ENCODE measurements at regions not wholly inside any gene's neighbourhood (a gene's known extent, or its start where the extent isn't known, plus 50 kb on each side); places are given as distances from the start of the nearest gene placed in this dataset.
A peak's percentile ranks its signal among the peaks of the same experiment; 100 is the strongest.

GRCh38 chr6:157763129-157763903 is 59.7 kb upstream of the SNX9 start:
- peak overlapping the region; percentile 24 to 51 for H3K4me3 ChIP-seq (ENCODE audit: low read length in 2 of 2)
- peaks cover 38 to 45% of the 10 kb centered on the region in 2 donors for H3K4me1 ChIP-seq (ENCODE audit: control insufficient read depth in 2 of 2, insufficient read depth in 2 of 2, low read length in 2 of 2)
- peak overlapping the region; percentile 84 to 87 for H3K27ac ChIP-seq (ENCODE audit: low read depth in 2 of 2, low read length in 2 of 2)
- peak overlapping the region; percentile 34 to 66 for H3K9ac ChIP-seq (ENCODE audit: low read depth in 1 of 2, low read length in 2 of 2)
- peaks cover 0 to 5% of the 10 kb centered on the region in 2 donors for H3K27me3 ChIP-seq (ENCODE audit: control insufficient read depth in 2 of 2, insufficient read depth in 2 of 2, low read length in 2 of 2)
- no peaks in the 10 kb centered on the region for H3K36me3 ChIP-seq (ENCODE audit: control insufficient read depth in 2 of 2, insufficient read depth in 2 of 2, low read length in 2 of 2)
- no peaks in the 10 kb centered on the region for H3K9me3 ChIP-seq (ENCODE audit: control insufficient read depth in 2 of 2, low read length in 2 of 2)

DNA sequence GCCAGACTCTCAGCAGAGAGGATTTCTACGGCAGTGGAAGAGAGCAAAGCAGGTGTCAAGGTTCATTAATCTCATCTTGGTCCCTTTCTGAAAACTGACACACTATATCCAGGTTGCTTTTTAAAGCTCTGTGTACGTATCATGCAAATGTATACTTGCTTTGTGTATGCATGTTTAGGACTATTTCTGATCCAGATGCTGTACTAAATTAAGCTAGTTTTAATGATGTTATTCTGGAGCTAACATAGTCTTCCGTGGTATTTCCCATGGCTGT is 59.2 kb upstream of the SNX9 start:
- Histone ChIP-seq H3K27me3 (ENCODE audit: control insufficient read depth in 2 of 2, insufficient read depth in 2 of 2, low read length in 2 of 2) (peaks cover 0 to 2% of the 10 kb centered on the region in 2 donors), H3K36me3 (ENCODE audit: control insufficient read depth in 2 of 2, insufficient read depth in 2 of 2, low read length in 2 of 2) (no peaks in the 10 kb centered on the region), H3K27ac (ENCODE audit: low read depth in 2 of 2, low read length in 2 of 2) (peak overlapping the region; percentile 84 to 87), H3K4me3 (ENCODE audit: low read length in 2 of 2) (peak overlapping the region; percentile 24 to 51), H3K9ac (ENCODE audit: low read depth in 1 of 2, low read length in 2 of 2) (peak overlapping the region; percentile 20 to 60), H3K9me3 (ENCODE audit: control insufficient read depth in 2 of 2, low read length in 2 of 2) (no peaks in the 10 kb centered on the region), H3K4me1 (ENCODE audit: control insufficient read depth in 2 of 2, insufficient read depth in 2 of 2, low read length in 2 of 2) (peaks cover 38 to 45% of the 10 kb centered on the region in 2 donors)

GRCh38 chr6:157764178-157765068 is 58.6 kb upstream of the SNX9 start:
- peak overlapping the region; percentile 84 to 87 for H3K27ac ChIP-seq (ENCODE audit: low read depth in 2 of 2, low read length in 2 of 2)
- peak overlapping the region; percentile 20 to 60 for H3K9ac ChIP-seq (ENCODE audit: low read depth in 1 of 2, low read length in 2 of 2)
- peaks cover 0 to 2% of the 10 kb centered on the region in 2 donors for H3K27me3 ChIP-seq (ENCODE audit: control insufficient read depth in 2 of 2, insufficient read depth in 2 of 2, low read length in 2 of 2)
- no peaks in the 10 kb centered on the region for H3K36me3 ChIP-seq (ENCODE audit: control insufficient read depth in 2 of 2, insufficient read depth in 2 of 2, low read length in 2 of 2)
- peaks cover 38 to 45% of the 10 kb centered on the region in 2 donors for H3K4me1 ChIP-seq (ENCODE audit: control insufficient read depth in 2 of 2, insufficient read depth in 2 of 2, low read length in 2 of 2)
- H3K4me3 ChIP-seq (ENCODE audit: low read length in 2 of 2) = peak overlapping the region; percentile 24 to 51
- no peaks in the 10 kb centered on the region for H3K9me3 ChIP-seq (ENCODE audit: control insufficient read depth in 2 of 2, low read length in 2 of 2)

- H3K9ac ChIP-seq (ENCODE audit: low read depth in 1 of 2, low read length in 2 of 2) = no peak overlapping the region
- no peaks in the 10 kb centered on the region for H3K9me3 ChIP-seq (ENCODE audit: control insufficient read depth in 2 of 2, low read length in 2 of 2)
- H3K4me3 ChIP-seq (ENCODE audit: low read length in 2 of 2) = no peak overlapping the region
- H3K27ac ChIP-seq (ENCODE audit: low read depth in 2 of 2, low read length in 2 of 2) = peak overlapping the region in 1 of 2 donors; percentile 60
- no peaks in the 10 kb centered on the region for H3K36me3 ChIP-seq (ENCODE audit: control insufficient read depth in 2 of 2, insufficient read depth in 2 of 2, low read length in 2 of 2)
- H3K4me1 ChIP-seq (ENCODE audit: control insufficient read depth in 2 of 2, insufficient read depth in 2 of 2, low read length in 2 of 2) = peaks cover 26 to 29% of the 10 kb centered on the region in 2 donors
- no peaks in the 10 kb centered on the region for H3K27me3 ChIP-seq (ENCODE audit: control insufficient read depth in 2 of 2, insufficient read depth in 2 of 2, low read length in 2 of 2)
These were observed 55.9 kb upstream of the SNX9 start for GRCh38 chr6:157766901-157767774.

DNA sequence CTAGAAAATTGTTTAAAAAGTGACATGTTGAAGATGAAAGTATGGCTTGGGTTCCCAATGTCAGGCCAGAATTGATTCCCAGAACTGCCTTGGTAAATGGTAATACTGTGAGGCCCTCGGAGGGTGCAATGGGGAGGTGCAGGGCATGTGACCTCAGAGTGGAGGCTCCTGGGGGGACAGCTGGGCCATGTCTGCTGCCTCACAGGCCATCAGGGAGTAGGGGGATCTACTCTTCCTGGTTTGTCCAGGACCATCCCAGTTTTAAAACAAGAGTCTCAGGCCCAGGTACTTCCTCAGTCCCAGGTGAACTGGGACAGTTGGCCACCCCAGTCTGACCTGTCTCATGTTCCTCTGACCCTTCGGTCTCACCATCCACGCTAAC is 55.3 kb upstream of the SNX9 start:
- no peak overlapping the region for H3K9ac ChIP-seq (ENCODE audit: low read depth in 1 of 2, low read length in 2 of 2)
- H3K4me3 ChIP-seq (ENCODE audit: low read length in 2 of 2) = no peak overlapping the region
- no peaks in the 10 kb centered on the region for H3K27me3 ChIP-seq (ENCODE audit: control insufficient read depth in 2 of 2, insufficient read depth in 2 of 2, low read length in 2 of 2)
- H3K4me1 ChIP-seq (ENCODE audit: control insufficient read depth in 2 of 2, insufficient read depth in 2 of 2, low read length in 2 of 2) = peaks cover 24% of the 10 kb centered on the region in 2 donors
- H3K9me3 ChIP-seq (ENCODE audit: control insufficient read depth in 2 of 2, low read length in 2 of 2) = no peaks in the 10 kb centered on the region
- no peaks in the 10 kb centered on the region for H3K36me3 ChIP-seq (ENCODE audit: control insufficient read depth in 2 of 2, insufficient read depth in 2 of 2, low read length in 2 of 2)
- H3K27ac ChIP-seq (ENCODE audit: low read depth in 2 of 2, low read length in 2 of 2) = peak overlapping the region; percentile 59 to 60

GRCh38 chr6:157768304-157768703 is 54.7 kb upstream of the SNX9 start:
- no peak overlapping the region for H3K4me3 ChIP-seq (ENCODE audit: low read length in 2 of 2)
- H3K27ac ChIP-seq (ENCODE audit: low read depth in 2 of 2, low read length in 2 of 2) = peak overlapping the region; percentile 59 to 60
- H3K4me1 ChIP-seq (ENCODE audit: control insufficient read depth in 2 of 2, insufficient read depth in 2 of 2, low read length in 2 of 2) = peaks cover 19% of the 10 kb centered on the region in 2 donors

DNA sequence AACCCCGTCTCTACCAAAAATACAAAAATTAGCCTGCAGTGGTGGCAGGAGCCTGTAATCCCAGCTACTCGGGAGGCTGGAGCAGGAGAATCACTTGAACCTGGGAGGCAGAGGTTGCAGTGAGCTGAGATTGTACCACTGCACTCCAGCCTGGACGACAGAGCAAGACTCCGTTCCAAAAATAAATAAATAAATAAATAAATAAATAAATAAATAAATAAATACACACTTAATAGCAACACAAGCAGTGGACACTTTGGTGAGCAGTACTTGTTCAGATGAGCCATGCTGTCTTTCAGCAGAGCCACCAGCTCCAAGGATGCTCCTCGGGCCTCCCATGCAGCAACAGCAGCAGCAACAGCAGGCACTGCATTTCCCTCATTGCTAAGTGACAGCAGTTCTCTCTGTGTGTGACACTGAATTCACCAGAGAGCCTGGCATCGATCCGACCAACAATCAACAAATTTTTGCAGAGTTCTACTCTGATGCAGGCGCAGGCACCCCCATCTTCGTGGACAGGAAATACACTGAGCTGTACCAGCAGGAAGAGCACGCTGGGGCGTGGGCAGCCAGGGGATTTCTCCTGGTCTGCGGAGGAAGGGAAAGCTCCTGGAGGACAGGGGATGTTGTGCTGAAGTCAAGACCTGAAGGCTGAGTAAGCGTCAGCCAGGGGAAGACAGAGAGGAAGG is 54.0 kb upstream of the SNX9 start:
- Histone ChIP-seq H3K4me1 (ENCODE audit: control insufficient read depth in 2 of 2, insufficient read depth in 2 of 2, low read length in 2 of 2) (peaks cover 12% of the 10 kb centered on the region in 2 donors), H3K27me3 (ENCODE audit: control insufficient read depth in 2 of 2, insufficient read depth in 2 of 2, low read length in 2 of 2) (no peaks in the 10 kb centered on the region), H3K9me3 (ENCODE audit: control insufficient read depth in 2 of 2, low read length in 2 of 2) (no peaks in the 10 kb centered on the region), H3K9ac (ENCODE audit: low read depth in 1 of 2, low read length in 2 of 2) (no peak overlapping the region), H3K27ac (ENCODE audit: low read depth in 2 of 2, low read length in 2 of 2) (no peak overlapping the region), H3K4me3 (ENCODE audit: low read length in 2 of 2) (no peak overlapping the region), H3K36me3 (ENCODE audit: control insufficient read depth in 2 of 2, insufficient read depth in 2 of 2, low read length in 2 of 2) (no peaks in the 10 kb centered on the region)

More at GRCh38 chr6:157768304-157768703, 54.7 kb upstream of the SNX9 start:
- Histone ChIP-seq H3K27me3 (ENCODE audit: control insufficient read depth in 2 of 2, insufficient read depth in 2 of 2, low read length in 2 of 2) (no peaks in the 10 kb centered on the region), H3K9me3 (ENCODE audit: control insufficient read depth in 2 of 2, low read length in 2 of 2) (no peaks in the 10 kb centered on the region), H3K9ac (ENCODE audit: low read depth in 1 of 2, low read length in 2 of 2) (no peak overlapping the region), H3K36me3 (ENCODE audit: control insufficient read depth in 2 of 2, insufficient read depth in 2 of 2, low read length in 2 of 2) (no peaks in the 10 kb centered on the region)

GRCh38 chr6:157769776-157770426 is 53.1 kb upstream of the SNX9 start:
- Histone ChIP-seq H3K36me3 (ENCODE audit: control insufficient read depth in 2 of 2, insufficient read depth in 2 of 2, low read length in 2 of 2) (no peaks in the 10 kb centered on the region), H3K9me3 (ENCODE audit: control insufficient read depth in 2 of 2, low read length in 2 of 2) (no peaks in the 10 kb centered on the region), H3K4me3 (ENCODE audit: low read length in 2 of 2) (no peak overlapping the region), H3K4me1 (ENCODE audit: control insufficient read depth in 2 of 2, insufficient read depth in 2 of 2, low read length in 2 of 2) (peaks cover 3 to 7% of the 10 kb centered on the region in 2 donors), H3K27me3 (ENCODE audit: control insufficient read depth in 2 of 2, insufficient read depth in 2 of 2, low read length in 2 of 2) (no peaks in the 10 kb centered on the region), H3K9ac (ENCODE audit: low read depth in 1 of 2, low read length in 2 of 2) (no peak overlapping the region), H3K27ac (ENCODE audit: low read depth in 2 of 2, low read length in 2 of 2) (no peak overlapping the region)

- H3K4me3 ChIP-seq (ENCODE audit: low read length in 2 of 2) = no peak overlapping the region
- H3K4me1 ChIP-seq (ENCODE audit: control insufficient read depth in 2 of 2, insufficient read depth in 2 of 2, low read length in 2 of 2) = peaks cover 0 to 2% of the 10 kb centered on the region in 2 donors
- no peaks in the 10 kb centered on the region for H3K9me3 ChIP-seq (ENCODE audit: control insufficient read depth in 2 of 2, low read length in 2 of 2)
- no peak overlapping the region for H3K9ac ChIP-seq (ENCODE audit: low read depth in 1 of 2, low read length in 2 of 2)
- no peaks in the 10 kb centered on the region for H3K36me3 ChIP-seq (ENCODE audit: control insufficient read depth in 2 of 2, insufficient read depth in 2 of 2, low read length in 2 of 2)
- H3K27me3 ChIP-seq (ENCODE audit: control insufficient read depth in 2 of 2, insufficient read depth in 2 of 2, low read length in 2 of 2) = no peaks in the 10 kb centered on the region
- no peak overlapping the region for H3K27ac ChIP-seq (ENCODE audit: low read depth in 2 of 2, low read length in 2 of 2)
These were observed 52.1 kb upstream of the SNX9 start for GRCh38 chr6:157770946-157771345.

All from mucosa of rectum (tissue), 2 donors.